Amniotic stem cell (primary cell): ENCODE measurements at regions not wholly inside any gene's neighbourhood (a gene's known extent, or its start where the extent isn't known, plus 50 kb on each side); places are given as distances from the start of the nearest gene placed in this dataset.
A peak's percentile ranks its signal among the peaks of the same experiment; 100 is the strongest.

Experiments used
- DNase-seq: peaks from one replicate; lab custom pipeline; 2025; lab: John Stamatoyannopoulos, UW

DNA sequence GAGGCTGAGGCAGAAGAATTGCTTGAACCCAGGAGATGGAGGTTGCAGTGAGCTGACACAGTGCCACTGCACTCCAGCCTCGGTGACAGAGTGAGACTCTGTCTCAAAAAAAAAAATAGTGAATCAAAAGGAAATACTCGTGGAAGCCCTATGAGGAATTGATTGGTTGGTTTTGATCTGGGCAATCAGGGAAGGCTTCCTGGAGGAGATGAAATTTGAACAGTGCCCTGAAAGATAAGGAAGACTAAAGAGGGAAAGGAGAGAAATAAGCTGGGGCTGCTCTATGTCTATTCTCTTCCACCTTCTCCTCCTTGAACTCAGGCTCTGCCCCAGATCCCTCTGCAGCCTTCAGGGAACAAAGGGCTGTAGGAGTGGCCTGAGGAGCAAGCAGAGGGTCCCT lies 54.1 kb downstream of the IRF2BPL start:
- DNase-seq, result no peak

DNA sequence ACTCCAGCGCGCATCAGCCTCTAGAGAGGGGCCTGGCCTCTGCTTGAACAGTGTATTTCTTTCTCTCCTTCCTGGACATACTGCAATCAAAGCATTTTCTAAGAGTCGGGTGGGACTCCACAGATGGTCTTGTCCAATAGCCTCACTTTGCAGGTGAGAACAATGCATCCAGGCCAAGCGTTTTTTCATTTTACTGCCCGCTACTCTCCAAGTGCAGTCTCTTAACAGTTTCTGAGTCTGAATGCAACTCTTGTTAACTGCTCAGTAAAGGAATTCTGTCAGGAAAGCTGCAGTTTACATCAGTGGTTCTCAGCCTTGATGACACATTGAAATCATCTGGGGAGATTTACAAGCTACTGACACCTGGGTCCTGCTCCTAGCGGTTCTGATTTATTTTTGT lies 57.0 kb downstream of the IRF2BPL start:
- no peak for DNase-seq

DNA sequence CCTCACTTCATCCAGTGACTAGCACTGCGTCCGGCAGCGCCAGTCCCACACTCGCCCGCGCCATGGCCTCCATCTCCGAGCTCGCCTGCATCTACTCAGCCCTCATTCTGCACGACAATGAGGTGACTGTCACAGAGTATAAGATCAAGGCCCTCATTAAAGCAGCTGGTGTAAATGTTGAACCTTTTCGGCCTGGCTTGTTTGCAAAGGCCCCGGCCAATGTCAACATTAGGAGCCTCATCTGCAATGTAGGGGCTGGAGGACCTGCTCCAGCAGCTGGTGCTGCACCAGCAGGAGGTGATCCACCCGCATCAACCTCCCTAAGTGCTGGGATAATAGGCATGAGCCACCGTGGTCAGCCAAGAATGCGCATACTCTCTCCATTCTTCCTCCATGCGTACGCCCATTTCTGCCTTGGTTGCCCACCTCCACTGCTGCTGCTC lies 59.9 kb downstream of the IRF2BPL start:
- DNase-seq, result no peak

DNA sequence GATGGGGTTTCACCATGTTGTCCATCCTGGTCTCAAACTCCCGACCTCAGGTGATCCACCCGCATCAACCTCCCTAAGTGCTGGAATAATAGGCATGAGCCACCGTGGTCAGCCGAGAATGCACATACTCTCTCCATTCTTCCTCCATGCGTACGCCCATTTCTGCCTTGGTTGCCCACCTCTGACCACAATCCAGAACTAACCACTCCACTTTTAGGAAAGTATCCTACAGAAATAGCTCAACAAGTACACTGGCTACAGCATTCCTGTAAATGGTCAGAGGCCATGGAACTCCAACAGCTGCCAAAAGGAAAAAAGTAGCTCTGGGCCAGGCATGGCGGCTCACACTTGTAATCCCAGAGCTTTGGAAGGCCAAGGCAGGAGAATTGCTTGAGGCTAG lies 60.7 kb downstream of the IRF2BPL start:
- DNase-seq, result no peak

DNA sequence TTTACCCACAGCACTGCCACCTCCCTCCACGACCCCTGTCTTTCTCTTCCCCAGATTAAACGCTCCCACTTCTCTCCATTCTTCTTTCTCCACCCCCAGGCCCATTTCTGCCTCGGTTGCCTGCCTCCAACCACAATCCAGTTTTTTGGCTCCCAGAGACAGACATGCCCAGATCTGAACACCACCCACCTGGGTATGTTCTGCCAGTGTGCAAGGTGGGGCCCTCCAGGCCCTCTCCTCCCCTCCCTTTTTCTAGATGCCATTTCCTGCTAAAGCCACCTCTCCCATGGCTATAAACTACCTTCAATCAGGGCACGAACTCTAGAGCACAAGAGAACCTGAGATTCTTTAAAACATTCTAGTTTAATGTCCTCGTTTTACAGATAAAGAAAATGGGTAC lies 63.3 kb downstream of the IRF2BPL start:
- no peak for DNase-seq

DNA sequence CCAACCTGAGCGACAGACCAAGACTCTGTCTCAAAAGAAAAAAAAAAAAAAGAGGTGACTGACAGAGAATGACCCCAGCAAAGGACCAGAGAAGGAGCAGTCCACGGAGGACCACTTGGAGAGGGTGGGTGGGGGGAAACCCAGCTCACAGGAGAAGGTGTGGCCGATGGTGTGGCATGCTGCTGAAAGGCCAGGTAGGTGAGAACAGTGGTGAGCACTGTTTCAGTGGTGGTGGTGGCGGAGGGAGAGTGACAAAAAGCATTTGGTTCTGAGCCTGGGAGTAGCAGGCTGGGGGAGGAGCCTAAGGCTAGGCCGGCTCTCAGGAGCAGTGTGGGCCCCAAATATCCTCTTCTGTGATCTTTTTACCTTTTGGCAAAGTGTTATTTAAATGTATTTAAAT lies 63.8 kb downstream of the IRF2BPL start:
- no peak for DNase-seq

DNA sequence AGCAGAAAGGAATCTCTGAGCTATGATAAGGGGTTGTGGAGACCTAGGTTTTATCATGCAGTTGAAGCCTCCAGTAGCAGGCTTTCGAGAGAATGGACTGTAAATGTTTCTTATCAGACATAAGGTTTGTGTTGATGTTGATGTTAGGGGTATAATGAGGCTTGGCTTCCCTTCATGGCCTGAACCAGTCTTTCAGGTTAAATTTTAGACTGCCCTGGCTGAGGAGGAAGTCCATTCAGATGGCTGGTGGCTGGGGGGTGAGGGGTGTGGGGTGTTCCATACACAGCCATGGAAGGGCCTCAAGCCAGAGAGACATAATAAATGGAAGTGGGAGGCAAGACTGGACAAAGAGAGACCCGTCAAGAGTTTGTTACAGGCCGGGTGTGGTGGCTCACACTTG lies 65.1 kb downstream of the IRF2BPL start:
- no peak for DNase-seq

DNA sequence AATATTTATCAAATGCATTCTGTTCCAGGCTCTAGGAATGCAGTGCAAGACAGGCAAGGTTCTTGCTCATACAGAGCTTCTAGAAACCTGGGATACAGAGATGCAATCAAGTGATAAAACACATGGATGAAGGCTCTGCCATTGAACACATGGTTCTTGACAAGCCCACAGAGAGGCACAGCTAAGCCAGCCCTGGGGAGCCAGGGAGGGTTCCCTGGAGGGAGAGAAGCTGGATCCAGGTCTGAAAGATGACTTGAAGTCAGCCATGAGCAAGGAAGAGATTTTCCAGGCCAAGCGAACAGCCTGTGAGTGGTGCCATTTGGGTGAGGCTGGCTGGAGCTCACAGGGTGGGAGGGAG lies 66.2 kb downstream of the IRF2BPL start:
- DNase-seq, result no peak

DNA sequence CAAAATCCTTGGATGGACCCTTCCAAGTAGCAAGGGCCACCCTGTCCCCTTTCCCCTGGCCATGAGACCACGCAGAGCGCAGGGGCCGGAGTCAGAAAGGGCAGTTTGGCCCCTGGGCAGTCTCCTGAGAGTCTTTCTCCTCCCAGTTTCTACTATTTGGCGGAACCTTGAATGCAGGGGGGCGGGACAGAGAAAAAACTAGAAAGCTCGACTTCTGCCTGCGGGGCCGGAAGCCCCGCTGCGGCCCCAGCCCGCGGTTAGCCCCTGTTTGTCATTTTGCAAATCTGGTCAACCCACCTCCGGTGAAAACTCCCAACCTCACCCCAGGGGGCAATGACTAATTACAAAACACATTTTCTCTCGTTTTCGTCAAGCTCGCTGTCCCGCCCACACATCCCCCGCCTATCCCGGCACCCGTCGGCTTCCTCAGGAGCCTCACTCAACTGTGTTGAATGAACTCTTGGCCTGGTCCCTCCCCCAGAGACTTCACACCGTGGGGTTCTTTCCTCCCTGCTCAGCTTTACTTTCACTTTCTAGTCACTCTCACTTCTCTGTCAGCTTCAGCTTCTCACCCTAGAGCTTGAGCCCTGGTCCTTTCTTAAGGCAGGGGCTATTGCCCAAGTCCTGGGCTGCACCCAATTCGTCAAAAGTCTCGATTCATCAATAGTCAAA lies 66.7 kb downstream of the IRF2BPL start:
- peak; percentile 74 for DNase-seq

DNA sequence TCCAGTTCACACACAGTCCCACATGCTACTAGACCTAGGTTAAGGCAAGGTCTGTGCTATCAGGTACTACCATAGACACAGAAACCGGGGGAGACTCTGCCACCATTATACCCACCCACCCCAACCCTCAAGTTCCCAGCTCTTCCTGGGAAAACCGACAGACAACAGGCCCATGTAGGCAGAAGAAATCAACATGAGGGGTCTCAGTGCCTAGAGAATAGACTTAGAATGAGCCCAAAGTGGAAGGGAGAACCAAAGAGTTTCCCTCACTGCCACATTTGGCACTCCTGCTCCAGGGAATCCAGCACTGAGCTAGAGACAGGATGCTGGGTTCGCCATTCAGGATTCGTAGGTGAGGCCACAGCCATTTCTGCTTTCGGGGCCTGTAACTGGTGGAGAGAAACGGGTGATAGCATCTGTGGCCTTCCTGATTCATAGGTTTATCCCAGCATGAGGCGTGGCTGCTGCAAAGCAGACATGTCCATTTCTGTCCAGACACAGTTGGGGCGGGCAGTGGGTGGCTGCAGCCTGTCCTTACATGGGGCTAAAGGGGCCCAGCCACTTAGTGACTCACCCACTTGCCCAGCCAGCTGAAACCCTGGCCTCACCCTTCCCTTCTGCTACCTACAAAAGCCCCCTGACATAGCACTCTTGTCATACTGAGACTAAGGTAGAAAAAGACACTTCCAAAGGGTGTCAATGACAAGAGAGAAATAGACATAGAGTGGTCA lies 69.4 kb downstream of the IRF2BPL start:
- DNase-seq, result no peak

DNA sequence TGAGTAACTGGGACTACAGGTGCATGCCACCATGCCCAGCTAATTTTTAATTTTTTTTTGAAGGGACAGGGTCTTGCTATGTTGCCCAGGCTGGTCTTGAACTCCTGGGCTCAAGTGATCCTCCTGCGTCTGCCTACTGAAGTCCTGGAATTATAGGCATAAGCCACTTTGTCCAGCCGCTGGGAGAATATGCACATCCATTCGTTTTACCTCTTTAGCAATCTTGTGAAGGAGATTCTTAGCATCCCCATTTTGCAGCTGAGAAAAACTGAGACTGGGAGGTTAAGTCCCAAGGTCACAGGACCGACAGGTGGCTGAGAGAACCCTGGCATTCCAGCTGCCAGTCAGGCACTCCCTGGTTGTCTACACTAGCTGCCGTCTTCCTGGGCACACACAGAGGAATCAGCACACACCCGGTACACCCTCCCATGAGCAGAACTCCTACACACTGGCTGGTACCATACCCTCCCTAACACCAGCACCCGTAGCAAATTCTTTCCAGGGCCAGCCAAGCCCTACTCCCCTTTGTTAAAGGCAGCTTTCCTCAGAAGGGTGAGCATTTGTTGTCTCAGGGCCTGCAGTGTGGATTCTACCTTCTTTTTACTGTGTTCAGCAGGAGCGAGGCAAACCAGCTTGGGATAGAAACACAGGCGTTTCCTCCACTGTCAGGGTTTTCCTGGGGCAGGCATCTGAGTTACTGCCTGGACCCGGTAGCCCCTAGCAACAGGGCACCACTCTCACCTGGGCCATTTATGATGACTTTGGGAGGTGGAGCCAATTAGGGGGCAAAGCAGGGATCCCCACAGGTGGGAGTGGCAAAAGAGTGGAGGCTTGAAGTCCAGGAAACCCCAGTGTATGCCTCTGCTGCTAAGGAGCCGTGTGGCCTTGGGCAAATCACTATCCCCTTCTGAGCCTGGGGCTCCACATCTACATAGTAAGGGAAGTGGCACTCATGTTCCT lies 70.2 kb downstream of the IRF2BPL start:
- no peak for DNase-seq

DNA sequence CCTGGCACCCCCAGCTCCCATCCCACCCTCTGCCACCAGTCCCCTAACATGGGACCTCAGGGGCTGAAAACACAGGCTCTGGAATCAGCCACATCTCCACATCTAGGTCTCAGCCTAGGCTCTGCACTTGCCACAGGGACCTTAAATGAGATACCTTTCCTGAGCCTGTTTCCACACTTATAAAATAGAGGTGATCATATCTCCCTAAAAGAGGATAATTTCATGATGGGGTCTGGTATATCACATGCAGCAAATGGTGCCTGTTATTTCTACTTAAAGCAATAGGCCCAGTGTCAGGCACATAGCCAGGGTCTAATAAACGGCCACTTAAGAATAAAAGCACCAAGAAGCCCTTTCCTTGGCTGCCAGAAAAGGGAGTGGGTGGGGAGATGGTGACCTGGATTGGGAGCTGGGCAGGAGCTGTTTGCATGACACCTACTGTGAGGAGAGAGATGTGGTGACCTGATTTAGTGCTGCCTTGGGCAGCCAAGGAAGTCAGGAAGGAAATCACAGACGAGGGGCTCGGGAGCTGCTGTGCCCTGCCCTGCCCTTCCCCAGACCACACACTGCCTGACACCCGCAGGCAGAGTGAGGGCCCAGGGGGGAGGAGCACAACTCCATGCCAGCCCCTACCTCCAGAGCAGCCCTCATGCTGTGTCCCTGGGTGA lies 71.2 kb downstream of the IRF2BPL start:
- DNase-seq, result no peak

DNA sequence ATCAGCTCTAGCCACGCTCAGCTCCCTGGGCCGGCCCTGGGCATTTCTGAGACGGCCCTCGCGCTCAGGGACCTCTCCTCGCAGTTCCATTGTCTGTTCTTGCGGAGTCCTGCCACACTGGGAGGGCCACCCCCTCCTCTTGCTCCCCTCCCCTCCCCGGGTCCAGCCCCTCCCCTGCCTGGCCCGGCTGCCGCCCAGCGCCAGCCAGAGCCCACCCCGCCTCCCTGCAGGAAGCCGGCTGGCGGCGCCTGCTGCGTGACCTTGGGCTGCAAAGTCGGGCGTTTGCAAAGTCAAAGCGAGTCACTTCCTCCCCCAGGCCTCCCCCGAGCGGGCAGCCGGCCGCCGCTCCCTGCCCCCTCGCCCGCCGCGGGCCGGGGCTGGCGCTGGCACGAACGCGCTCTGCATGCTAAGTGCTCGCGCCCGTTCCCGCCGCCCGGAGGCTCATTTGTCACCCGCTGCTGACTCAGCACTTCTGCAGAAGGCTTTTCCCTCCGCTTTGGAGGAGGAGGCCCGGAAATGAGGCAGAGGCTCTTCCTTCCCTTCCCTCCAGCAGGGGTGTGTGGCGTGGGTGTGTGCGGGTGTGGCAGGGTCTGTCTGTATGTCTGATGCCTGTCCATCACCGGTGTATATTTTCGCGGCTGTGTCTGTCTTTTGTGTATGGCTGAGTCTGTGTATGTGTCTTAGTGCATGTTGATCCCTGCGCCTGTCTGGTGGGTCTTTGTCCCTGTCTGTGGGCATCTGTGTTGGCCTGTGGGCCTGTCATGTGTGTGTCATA lies 72.0 kb downstream of the IRF2BPL start:
- DNase-seq, result peak; percentile 92

DNA sequence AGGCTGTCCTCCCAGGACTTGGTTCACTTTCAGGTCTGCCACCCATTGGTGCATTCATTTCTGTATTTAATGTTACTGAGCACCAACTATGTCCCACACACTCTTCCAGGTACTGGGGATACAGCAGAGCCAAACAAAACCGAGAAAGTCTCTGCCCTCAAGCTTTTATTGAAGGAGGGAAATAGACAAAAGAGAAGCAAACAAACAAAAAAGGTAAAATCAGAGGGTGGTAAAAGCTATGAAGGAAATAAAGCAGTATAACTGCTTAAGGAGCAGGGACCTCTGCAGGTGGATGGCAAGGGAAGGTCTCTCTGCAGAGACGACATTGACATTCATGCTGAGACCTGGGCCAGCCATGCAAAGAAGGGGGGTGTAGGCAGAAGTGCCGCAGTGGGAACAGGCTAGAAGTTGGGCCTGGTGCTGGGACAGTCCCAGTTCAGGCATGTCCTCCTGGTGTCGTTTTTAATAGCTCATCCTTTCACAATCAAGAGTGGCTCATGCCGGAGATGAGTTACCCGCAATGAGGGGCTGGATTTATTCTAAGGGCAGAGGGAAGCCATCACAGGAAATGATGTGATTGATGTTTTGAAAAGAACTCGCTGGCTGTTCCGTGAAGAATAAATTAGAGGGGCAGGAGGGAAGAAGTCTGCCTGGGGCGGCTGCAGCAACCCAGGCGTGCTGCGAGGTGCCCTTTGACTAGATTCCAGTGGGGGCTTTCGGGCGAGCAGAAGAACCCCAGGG lies 72.8 kb downstream of the IRF2BPL start:
- DNase-seq, result no peak

DNA sequence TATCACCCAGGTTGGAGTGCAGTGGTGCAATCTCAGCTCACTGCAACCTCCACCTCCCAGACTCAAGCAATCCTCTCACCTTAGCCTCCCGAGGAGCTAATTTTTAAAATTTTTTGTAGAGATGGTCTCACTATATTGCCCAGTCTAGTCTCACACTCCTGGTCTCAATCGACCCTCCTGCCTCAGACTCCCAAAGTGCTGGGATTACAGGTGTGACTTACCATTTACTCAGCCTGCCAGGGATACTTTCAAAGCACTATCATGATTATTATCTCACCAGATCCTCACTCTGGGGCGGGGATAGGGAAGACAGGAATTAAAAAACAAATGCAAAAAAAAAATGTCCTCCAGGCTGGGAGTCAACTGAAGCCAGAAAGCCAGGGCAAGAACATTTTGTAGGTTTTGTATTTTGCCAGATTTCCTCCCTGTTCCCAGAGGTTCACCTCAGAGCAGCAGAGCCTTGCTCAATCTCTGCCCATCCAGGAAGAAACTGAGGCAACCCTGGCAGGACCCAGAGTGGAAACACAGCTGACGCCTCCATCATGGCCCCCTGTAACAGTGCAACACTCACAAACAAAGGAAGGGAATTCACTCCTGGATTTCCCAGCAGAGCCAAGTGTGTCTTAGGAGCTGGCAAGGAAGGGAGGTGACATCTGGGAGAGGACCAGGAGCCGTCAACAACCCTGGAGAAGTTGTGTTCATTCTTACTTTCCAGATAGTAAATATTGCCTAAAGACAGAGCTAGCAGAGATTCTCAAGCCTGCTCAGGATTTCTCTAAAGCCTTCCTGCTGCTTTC lies 73.9 kb downstream of the IRF2BPL start:
- DNase-seq, result no peak

DNA sequence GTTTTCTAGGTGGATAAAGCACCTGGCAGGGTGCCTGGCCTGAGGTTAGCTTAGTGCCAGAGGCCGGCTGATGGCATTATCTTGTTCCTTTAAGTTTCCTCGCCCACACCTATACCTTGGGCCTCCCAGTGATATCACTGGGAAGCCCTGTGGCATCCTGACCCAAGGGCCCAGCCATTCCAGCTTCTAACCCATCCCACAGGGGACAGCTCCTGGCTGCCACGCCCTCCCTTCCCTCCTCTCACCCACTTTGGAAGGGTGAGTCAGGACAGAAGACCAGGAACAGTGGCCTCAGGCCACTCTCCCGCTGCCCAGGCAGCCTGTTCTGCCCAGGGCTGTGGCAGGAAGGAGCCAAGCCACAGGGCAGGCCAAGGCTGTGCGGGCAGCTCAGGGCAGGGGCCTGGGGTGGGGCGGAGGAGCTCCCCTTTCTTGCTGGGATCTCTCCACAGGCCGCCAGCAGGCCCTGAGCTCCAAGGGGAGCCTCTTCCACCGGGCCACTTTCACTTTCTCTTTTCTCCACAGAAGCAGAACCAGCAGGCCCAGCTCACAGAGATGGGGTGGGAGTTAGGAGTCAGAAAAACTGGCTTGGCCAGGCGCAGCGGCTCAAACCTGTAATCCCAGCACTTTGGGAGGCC lies 75.1 kb downstream of the IRF2BPL start:
- DNase-seq, result peak; percentile 70

DNA sequence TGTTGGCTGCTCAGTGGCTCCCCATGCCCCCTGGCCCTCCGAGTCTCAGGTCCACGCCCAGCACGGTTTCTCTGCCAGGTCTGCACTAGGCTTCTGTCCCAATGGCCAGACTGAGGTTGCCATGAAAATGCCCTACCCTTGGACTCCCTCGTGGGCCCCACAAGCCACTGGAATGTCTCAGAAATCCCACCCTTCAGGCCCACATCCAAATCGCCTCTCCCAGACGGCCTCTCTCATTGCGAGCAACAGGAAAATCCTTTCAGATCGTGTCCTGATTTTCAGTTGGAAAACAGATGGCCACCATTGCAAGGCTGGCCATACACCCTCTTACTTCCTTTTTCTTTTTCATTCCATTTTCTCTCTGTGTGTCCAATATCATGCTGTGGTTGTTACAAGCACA lies 77.3 kb downstream of the IRF2BPL start:
- no peak for DNase-seq

DNA sequence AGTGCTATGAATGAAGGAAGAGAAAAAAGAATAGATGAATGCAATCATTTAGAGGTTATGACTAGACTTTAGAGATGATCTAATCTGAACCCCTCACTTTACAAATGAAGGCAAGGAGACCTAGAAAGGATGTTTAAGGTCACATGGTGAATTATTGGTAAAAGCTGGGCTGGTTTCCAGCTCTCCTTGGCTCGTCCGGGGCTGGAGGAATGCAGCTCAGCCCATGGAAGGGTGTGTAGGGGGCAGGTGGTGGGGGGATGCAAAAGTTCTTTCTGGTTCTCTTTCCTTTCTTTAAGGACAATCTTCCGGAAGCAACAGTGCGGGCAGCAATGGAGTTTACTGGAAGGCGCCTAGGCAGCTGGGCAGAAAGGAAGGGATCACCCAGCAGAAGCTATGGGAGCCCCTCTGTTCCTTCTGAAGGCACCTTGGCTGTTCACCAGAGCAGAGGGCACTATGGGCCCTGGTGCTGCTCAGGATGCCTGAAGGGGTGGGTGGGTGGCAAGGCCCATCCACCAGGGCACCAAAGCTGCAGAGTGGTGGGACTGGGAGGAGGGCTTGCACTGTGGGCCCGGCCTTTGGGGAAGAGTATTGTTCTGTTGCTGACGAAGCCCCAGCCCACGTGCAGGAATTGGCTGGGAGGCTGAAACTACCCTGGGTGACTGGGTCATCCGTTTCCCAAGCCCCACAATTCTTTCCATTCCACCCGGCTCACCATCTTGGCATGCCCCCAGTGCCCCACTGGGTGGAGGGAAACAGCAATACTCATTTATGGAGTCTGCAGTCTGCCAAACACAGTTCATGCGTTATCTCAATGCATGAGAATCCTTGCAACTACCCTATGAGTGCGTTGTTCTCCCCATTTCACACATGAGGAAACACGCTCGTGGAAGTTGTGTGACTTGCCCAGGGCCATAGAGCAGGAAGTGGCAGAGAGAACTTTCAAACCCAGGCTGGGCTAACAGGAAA lies 78.2 kb downstream of the IRF2BPL start:
- DNase-seq, result no peak
